SK-N-SH (cell line): ENCODE measurements at regions not wholly inside any gene's neighbourhood (a gene's known extent, or its start where the extent isn't known, plus 50 kb on each side); places are given as distances from the start of the nearest gene placed in this dataset.

Experiments used
- CTCF ChIA-PET: fragments of 300-600, 350-600 bp; formaldehyde crosslinking; extraction: SDS; loops from one replicate; lab custom pipeline; 2021; lab: Yijun Ruan, JAX
- POLR2A ChIA-PET: fragments of 350-600 bp; sonication (Branson Sonifier 250); formaldehyde crosslinking; extraction: SDS; loops from one replicate; lab custom pipeline; 2020; ENCODE audit warnings: antibody characterized with exemption, inconsistent platforms; lab: Yijun Ruan, JAX
- DNase-seq: peaks from one replicate; pipeline ENCODE4 v3.0.0; 2012
- H2AFZ ChIP-seq: fragments of 200-600 bp; sonication (generic); 2 replicates; pipeline ENCODE4 v1.8.1; 2016; ENCODE audit warnings: antibody characterized with exemption, mild to moderate bottlenecking, low read depth
- H3F3A ChIP-seq: fragments of 200-600 bp; sonication (generic); replicated peaks from 2 replicates; pipeline ENCODE3; 2016; ENCODE audit warnings: antibody characterized with exemption, mild to moderate bottlenecking; ENCODE audit not compliant: insufficient read depth
- H3K27ac ChIP-seq, 2 experiments: fragments of 200-500 bp in 1 of 2; fragments of 200-600 bp in 1 of 2; sonication (Bioruptor generic) in 1 of 2; sonication (generic), shearing (Covaris generic) in 1 of 2; 2 replicates each; pipeline versions ENCODE4 v1.5.1 to v1.6.1; 2014 to 2016; ENCODE audit warnings: low read depth in 2 of 2, inconsistent platforms in 1 of 2, low read length in 1 of 2, mild to moderate bottlenecking in 1 of 2, mixed read lengths in 1 of 2
- H3K27me3 ChIP-seq: fragments of 200-600 bp; sonication (generic), shearing (Covaris generic); 2 replicates; pipeline ENCODE4 v1.6.1; 2016; ENCODE audit warnings: mixed run types; ENCODE audit not compliant: insufficient read depth
- H3K36me3 ChIP-seq, 2 experiments: fragments of 200-500 bp in 1 of 2; fragments of 200-600 bp in 1 of 2; sonication (Bioruptor generic) in 1 of 2; sonication (generic) in 1 of 2; replicated peaks in 1 of 2; 2 replicates each; pipeline versions ENCODE3 to v1.5.1; 2014 to 2016; ENCODE audit warnings: low read length in 1 of 2, mild to moderate bottlenecking in 1 of 2; ENCODE audit not compliant: insufficient read depth in 2 of 2, control insufficient read depth in 1 of 2
- H3K4me1 ChIP-seq, 2 experiments: fragments of 200-500 bp in 1 of 2; fragments of 200-600 bp in 1 of 2; sonication (Bioruptor generic) in 1 of 2; sonication (generic), shearing (Covaris generic) in 1 of 2; 2 replicates each; pipeline versions ENCODE4 v1.5.1 to v1.6.1; 2014 to 2016; ENCODE audit warnings: low read depth in 1 of 2, low read length in 1 of 2, mixed run types in 1 of 2; ENCODE audit not compliant: insufficient read depth in 2 of 2, control insufficient read depth in 1 of 2
- H3K4me2 ChIP-seq: fragments of 200-600 bp; sonication (generic), shearing (Covaris generic); 2 replicates; pipeline ENCODE4 v1.6.1; 2017; ENCODE audit warnings: mixed run types
- H3K4me3 ChIP-seq, 2 experiments: fragments of 200-500 bp in 1 of 2; fragments of 200-600 bp in 1 of 2; sonication (Bioruptor generic) in 1 of 2; sonication (generic), shearing (Covaris generic) in 1 of 2; 2 replicates each; pipeline versions ENCODE4 v1.5.1 to v1.8.1; 2014 to 2016; ENCODE audit warnings: low read depth in 2 of 2, inconsistent platforms in 1 of 2, low read length in 1 of 2, mild to moderate bottlenecking in 1 of 2, mixed read lengths in 1 of 2, moderate library complexity in 1 of 2
- H3K79me2 ChIP-seq: fragments of 200-600 bp; sonication (generic); 2 replicates; pipeline ENCODE4 v1.8.1; 2017; ENCODE audit warnings: mild to moderate bottlenecking; ENCODE audit not compliant: insufficient read depth
- H3K9ac ChIP-seq: fragments of 200-600 bp; sonication (generic); 2 replicates; pipeline ENCODE4 v1.6.1; 2017; ENCODE audit warnings: mixed run types
- H3K9me2 ChIP-seq: fragments of 200-600 bp; sonication (generic); 2 replicates; pipeline ENCODE4 v1.6.1; 2017; ENCODE audit warnings: mixed run types
- H3K9me3 ChIP-seq: fragments of 200-600 bp; sonication (generic); 2 replicates; pipeline ENCODE4 v1.6.1; 2017; ENCODE audit warnings: mixed run types, mild to moderate bottlenecking, moderate library complexity
- H4K20me1 ChIP-seq: fragments of 200-600 bp; sonication (generic); 2 replicates; pipeline ENCODE4 v1.6.1; 2017; ENCODE audit warnings: mild to moderate bottlenecking, mixed run types; ENCODE audit not compliant: insufficient read depth
- ELF1 ChIP-seq: IDR thresholded peaks from 2 replicates; pipeline ENCODE4 v1.4.0; 2012
- EZH2phosphoT487 ChIP-seq: fragments of 200-600 bp; sonication (generic); IDR thresholded peaks from 2 replicates; pipeline ENCODE4 v1.6.1; 2017; ENCODE audit warnings: low read depth, mixed run types, mild to moderate bottlenecking, antibody characterized with exemption, moderate library complexity, borderline replicate concordance
- FOSL2 ChIP-seq: IDR thresholded peaks from 2 replicates; pipeline ENCODE4 v1.4.0; 2012; ENCODE audit warnings: low read depth, mild to moderate bottlenecking, moderate library complexity, borderline replicate concordance
- FOXJ3 ChIP-seq: sonication (generic); formaldehyde crosslinking; IDR thresholded peaks from 2 replicates; pipeline ENCODE4 v1.5.1; 2020; ENCODE audit warnings: mild to moderate bottlenecking, missing genetic modification reagents
- FOXM1 ChIP-seq: IDR thresholded peaks from 2 replicates; pipeline ENCODE4 v1.4.0; 2012; ENCODE audit warnings: low read depth, mild to moderate bottlenecking
- GATA2 ChIP-seq: sonication (generic); formaldehyde crosslinking; IDR thresholded peaks from 2 replicates; pipeline ENCODE4 v1.5.0; 2020; ENCODE audit warnings: mild to moderate bottlenecking, missing genetic modification reagents
- JUND ChIP-seq: IDR thresholded peaks from 2 replicates; pipeline ENCODE4 v1.4.0; 2012
- NFIC ChIP-seq: IDR thresholded peaks from 2 replicates; pipeline ENCODE4 v1.4.0; 2012; ENCODE audit warnings: borderline replicate concordance
- NRF1 ChIP-seq: IDR thresholded peaks from 2 replicates; pipeline ENCODE4 v1.6.1; 2012; ENCODE audit warnings: low read depth, mild to moderate bottlenecking, low read length
- POLR2AphosphoS5 ChIP-seq: IDR thresholded peaks from 2 replicates; pipeline ENCODE4 v1.6.1; 2012; ENCODE audit warnings: low read depth, low read length
- RAD21 ChIP-seq: IDR thresholded peaks from 2 replicates; pipeline ENCODE4 v1.6.1; 2012; ENCODE audit warnings: mild to moderate bottlenecking, low read length
- RCOR1 ChIP-seq: fragments of 150-350 bp; IDR thresholded peaks from 2 replicates; pipeline ENCODE4 v1.6.1; 2017; ENCODE audit warnings: antibody characterized with exemption, low read length
- RFX5 ChIP-seq: IDR thresholded peaks from 2 replicates; pipeline ENCODE4 v1.6.1; 2012; ENCODE audit warnings: mild to moderate bottlenecking, improper control_type of control experiment, low read length
- RXRA ChIP-seq: IDR thresholded peaks from 2 replicates; pipeline ENCODE4 v1.4.0; 2012; ENCODE audit warnings: low read depth, mild to moderate bottlenecking, borderline replicate concordance
- TCF12 ChIP-seq: IDR thresholded peaks from 2 replicates; pipeline ENCODE4 v1.4.0; 2012
- TEAD4 ChIP-seq: IDR thresholded peaks from 2 replicates; pipeline ENCODE4 v1.4.0; 2012; ENCODE audit warnings: mild to moderate bottlenecking, borderline replicate concordance; ENCODE audit not compliant: insufficient read depth
- WGBS: methylation state at CpG from one replicate; pipeline ENCODE4 v1.1.6; 2017; ENCODE audit warnings: low lambda C conversion rate; 5-methylcytosine and 5-hydroxymethylcytosine counted together
- TF ChIP-seq, protein P1 (sequence below): fragments of 150-350 bp; IDR thresholded peaks from 2 replicates; pipeline ENCODE4 v1.6.1; 2017; ENCODE audit warnings: antibody characterized with exemption, low read length, low read depth, borderline replicate concordance
- TF ChIP-seq, protein P2 (sequence below): IDR thresholded peaks from 2 replicates; pipeline ENCODE4; 2012
- TF ChIP-seq, protein P3 (sequence below): IDR thresholded peaks from 2 replicates; pipeline ENCODE4 v1.6.1; 2012; ENCODE audit warnings: mild to moderate bottlenecking, low read depth, low read length, moderate library complexity

DNA sequence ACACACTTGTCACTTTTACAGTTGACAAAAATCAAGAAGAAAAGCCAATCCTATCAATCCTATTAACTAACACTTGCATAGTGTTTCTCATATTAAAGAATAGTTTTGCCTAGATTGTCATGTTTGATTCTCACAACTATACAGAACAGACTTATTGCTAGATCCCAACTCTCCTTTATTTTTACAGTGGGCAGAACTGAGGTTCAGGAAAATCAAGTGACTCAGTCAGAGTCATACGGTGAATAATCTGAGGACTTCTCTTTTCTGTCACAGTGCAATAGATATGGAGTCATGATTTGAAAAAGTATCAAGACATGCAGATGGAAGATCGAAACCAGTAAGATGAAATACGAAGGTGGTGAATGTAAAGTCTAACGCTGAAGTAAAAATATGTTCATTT, 195.1 kb upstream of the CITED2 start:
- Histone ChIP-seq H2AFZ (peak overlapping the region; percentile 55; the same call in 1 of the 2 replicates), H3K4me3 (no peak overlapping the region), H3K9me2 (no peaks in the 10 kb centered on the region), H3K9me3 (no peaks in the 10 kb centered on the region), H3K79me2 (no peaks in the 10 kb centered on the region), H3K36me3 (no peaks in the 10 kb centered on the region), H3K4me2 (peak overlapping the region; percentile 64; the same call in 1 of the 2 replicates), H3K27me3 (no peaks in the 10 kb centered on the region), H3K4me1 (peaks cover 0 to 10% of the 10 kb centered on the region in 2 experiments), H3F3A (peaks cover 26% of the 10 kb centered on the region), H4K20me1 (no peaks in the 10 kb centered on the region), H3K27ac (peak overlapping the region; percentile 81 to 91; a peak in 3 of 4 replicates), H3K9ac (peak overlapping the region; percentile 57; the same call in 1 of the 2 replicates)
- TF ChIP-seq EZH2phosphoT487 (no peak), RAD21 (no peak), NFIC (peak; percentile 24; the same call in 1 of the 2 replicates), RXRA (no peak), POLR2AphosphoS5 (no peak), GATA2 (CRISPR knock-in tag) (no peak), RFX5 (no peak), TCF12 (peak; percentile 48; the same call in 1 of the 2 replicates), FOXM1 (no peak), JUND (peak; percentile 64), RCOR1 (no peak), ELF1 (no peak), FOSL2 (peak; percentile 70; the same call in 1 of the 2 replicates), TEAD4 (no peak), NRF1 (no peak), FOXJ3 (CRISPR knock-in tag) (no peak)
- TF ChIP-seq, protein P1, sequence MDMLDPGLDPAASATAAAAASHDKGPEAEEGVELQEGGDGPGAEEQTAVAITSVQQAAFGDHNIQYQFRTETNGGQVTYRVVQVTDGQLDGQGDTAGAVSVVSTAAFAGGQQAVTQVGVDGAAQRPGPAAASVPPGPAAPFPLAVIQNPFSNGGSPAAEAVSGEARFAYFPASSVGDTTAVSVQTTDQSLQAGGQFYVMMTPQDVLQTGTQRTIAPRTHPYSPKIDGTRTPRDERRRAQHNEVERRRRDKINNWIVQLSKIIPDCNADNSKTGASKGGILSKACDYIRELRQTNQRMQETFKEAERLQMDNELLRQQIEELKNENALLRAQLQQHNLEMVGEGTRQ: no peak
- TF ChIP-seq, protein P2, sequence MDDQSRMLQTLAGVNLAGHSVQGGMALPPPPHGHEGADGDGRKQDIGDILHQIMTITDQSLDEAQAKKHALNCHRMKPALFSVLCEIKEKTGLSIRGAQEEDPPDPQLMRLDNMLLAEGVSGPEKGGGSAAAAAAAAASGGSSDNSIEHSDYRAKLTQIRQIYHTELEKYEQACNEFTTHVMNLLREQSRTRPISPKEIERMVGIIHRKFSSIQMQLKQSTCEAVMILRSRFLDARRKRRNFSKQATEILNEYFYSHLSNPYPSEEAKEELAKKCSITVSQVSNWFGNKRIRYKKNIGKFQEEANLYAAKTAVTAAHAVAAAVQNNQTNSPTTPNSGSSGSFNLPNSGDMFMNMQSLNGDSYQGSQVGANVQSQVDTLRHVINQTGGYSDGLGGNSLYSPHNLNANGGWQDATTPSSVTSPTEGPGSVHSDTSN: peak; percentile 68; the same call in 1 of the 2 replicates
- TF ChIP-seq, protein P3, sequence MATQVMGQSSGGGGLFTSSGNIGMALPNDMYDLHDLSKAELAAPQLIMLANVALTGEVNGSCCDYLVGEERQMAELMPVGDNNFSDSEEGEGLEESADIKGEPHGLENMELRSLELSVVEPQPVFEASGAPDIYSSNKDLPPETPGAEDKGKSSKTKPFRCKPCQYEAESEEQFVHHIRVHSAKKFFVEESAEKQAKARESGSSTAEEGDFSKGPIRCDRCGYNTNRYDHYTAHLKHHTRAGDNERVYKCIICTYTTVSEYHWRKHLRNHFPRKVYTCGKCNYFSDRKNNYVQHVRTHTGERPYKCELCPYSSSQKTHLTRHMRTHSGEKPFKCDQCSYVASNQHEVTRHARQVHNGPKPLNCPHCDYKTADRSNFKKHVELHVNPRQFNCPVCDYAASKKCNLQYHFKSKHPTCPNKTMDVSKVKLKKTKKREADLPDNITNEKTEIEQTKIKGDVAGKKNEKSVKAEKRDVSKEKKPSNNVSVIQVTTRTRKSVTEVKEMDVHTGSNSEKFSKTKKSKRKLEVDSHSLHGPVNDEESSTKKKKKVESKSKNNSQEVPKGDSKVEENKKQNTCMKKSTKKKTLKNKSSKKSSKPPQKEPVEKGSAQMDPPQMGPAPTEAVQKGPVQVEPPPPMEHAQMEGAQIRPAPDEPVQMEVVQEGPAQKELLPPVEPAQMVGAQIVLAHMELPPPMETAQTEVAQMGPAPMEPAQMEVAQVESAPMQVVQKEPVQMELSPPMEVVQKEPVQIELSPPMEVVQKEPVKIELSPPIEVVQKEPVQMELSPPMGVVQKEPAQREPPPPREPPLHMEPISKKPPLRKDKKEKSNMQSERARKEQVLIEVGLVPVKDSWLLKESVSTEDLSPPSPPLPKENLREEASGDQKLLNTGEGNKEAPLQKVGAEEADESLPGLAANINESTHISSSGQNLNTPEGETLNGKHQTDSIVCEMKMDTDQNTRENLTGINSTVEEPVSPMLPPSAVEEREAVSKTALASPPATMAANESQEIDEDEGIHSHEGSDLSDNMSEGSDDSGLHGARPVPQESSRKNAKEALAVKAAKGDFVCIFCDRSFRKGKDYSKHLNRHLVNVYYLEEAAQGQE: no peak
- CTCF ChIA-PET: no interaction called here
- WGBS: 13% methylated on average over 4 of the region's 4 CpGs
- POLR2A ChIA-PET: no interaction called here
- DNase-seq: no peak
